UCSD-AML1 (cell line): ENCODE measurements at regions not wholly inside any gene's neighbourhood (a gene's known extent, or its start where the extent isn't known, plus 50 kb on each side); places are given as distances from the start of the nearest gene placed in this dataset.

Experiments used
- DNase-seq: peaks from one replicate; lab custom pipeline; 2025; ENCODE audit not compliant: unreplicated experiment; lab: John Stamatoyannopoulos, UW

- DNase-seq = no peak
Observed at GRCh38 chr10:92747066-92747465, 57.3 kb downstream of the HHEX start.

- DNase-seq = peak; percentile 47
Observed at GRCh38 chr10:92747600-92747999, 57.8 kb downstream of the HHEX start.

- DNase-seq = no peak
Observed at GRCh38 chr10:92750791-92751533, 61.2 kb downstream of the HHEX start.

GRCh38 chr10:92751534-92751811 lies 61.7 kb downstream of the HHEX start:
- DNase-seq = no peak

GRCh38 chr10:92751827-92752226 lies 62.1 kb downstream of the HHEX start:
- no peak for DNase-seq

GRCh38 chr10:92753865-92754264 lies 64.1 kb downstream of the HHEX start:
- DNase-seq = no peak

GRCh38 chr10:92755725-92756124 lies 66.0 kb downstream of the HHEX start:
- DNase-seq = no peak

GRCh38 chr10:92756201-92757065 lies 66.7 kb downstream of the HHEX start:
- peak; percentile 48 for DNase-seq

GRCh38 chr10:92757066-92757710 lies 67.4 kb downstream of the HHEX start:
- peak; percentile 85 for DNase-seq

- DNase-seq = no peak
Observed at GRCh38 chr10:92757711-92758104, 68.0 kb downstream of the HHEX start.

GRCh38 chr10:92758594-92758993 lies 68.8 kb downstream of the HHEX start:
- no peak for DNase-seq

- DNase-seq = no peak
Observed at GRCh38 chr10:92760609-92761008, 70.9 kb downstream of the HHEX start.

GRCh38 chr10:92761571-92761970 lies 71.8 kb downstream of the HHEX start:
- no peak for DNase-seq

GRCh38 chr10:92763634-92764155 lies 73.9 kb downstream of the HHEX start:
- no peak for DNase-seq

GRCh38 chr10:92766451-92766850 lies 76.7 kb downstream of the HHEX start:
- DNase-seq = no peak

- DNase-seq = no peak
Observed at GRCh38 chr10:92768104-92768503, 78.3 kb downstream of the HHEX start.

GRCh38 chr10:92773776-92774175 lies 74.5 kb upstream of the EXOC6 start:
- no peak for DNase-seq

- no peak for DNase-seq
Observed at GRCh38 chr10:92778091-92778490, 70.2 kb upstream of the EXOC6 start.

- no peak for DNase-seq
Observed at GRCh38 chr10:92785118-92785517, 63.2 kb upstream of the EXOC6 start.

- DNase-seq = no peak
Observed at GRCh38 chr10:92787557-92788152, 60.7 kb upstream of the EXOC6 start.

- no peak for DNase-seq
Observed at GRCh38 chr10:92789067-92789466, 59.3 kb upstream of the EXOC6 start.
